NB4 (cell line): ENCODE measurements at regions not wholly inside any gene's neighbourhood (a gene's known extent, or its start where the extent isn't known, plus 50 kb on each side); places are given as distances from the start of the nearest gene placed in this dataset.

Experiments
- CTCF ChIP-seq: IDR thresholded peaks from one replicate; pipeline ENCODE4 v1.5.1; 2012; ENCODE audit warnings: low read depth, low read length
- POLR2A ChIP-seq: IDR thresholded peaks from 2 replicates; pipeline ENCODE4 v1.6.1; 2011; ENCODE audit warnings: mild to moderate bottlenecking; ENCODE audit not compliant: insufficient read length; ENCODE audit errors: extremely low read depth

- TF ChIP-seq POLR2A (no peak), CTCF (no peak)
These were observed 353.0 kb upstream of the RORA start for GRCh38 chr15:61582092-61582491.
